ENCODE measurements at regions not wholly inside any gene's neighbourhood (a gene's known extent, or its start where the extent isn't known, plus 50 kb on each side); places are given as distances from the start of the nearest gene placed in this dataset.

DNA sequence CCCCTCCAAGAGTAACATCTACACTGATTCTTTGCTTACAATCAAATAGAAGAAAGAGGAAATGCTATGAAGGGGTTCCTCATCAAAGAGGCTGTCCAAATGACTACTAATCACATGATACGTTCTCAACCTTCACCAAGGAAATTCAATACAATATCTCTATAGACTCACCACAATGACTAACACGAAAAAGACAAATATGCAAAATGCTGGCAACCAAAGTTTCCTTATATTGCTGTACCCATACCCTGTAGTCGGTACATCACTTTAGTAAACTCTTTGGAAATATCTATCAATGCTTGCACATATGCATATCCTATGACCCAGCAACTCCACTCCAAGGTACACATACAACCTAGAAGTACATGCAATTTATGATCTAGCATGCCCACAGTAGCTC lies 1296.6 kb downstream of the AACS start (continued):
- TF ChIP-seq EZH2phosphoT487 (IDR thresholded peaks at IDR 0.05; ENCODE audit: unreplicated experiment) (no peak), POLR2AphosphoS5 (IDR thresholded peaks at IDR 0.05; ENCODE audit: low read depth) (no peak), NANOG (IDR thresholded peaks at IDR 0.05; ENCODE audit: borderline replicate concordance) (no peak)
- TF ChIP-seq, protein P1, sequence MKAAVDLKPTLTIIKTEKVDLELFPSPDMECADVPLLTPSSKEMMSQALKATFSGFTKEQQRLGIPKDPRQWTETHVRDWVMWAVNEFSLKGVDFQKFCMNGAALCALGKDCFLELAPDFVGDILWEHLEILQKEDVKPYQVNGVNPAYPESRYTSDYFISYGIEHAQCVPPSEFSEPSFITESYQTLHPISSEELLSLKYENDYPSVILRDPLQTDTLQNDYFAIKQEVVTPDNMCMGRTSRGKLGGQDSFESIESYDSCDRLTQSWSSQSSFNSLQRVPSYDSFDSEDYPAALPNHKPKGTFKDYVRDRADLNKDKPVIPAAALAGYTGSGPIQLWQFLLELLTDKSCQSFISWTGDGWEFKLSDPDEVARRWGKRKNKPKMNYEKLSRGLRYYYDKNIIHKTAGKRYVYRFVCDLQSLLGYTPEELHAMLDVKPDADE (IDR thresholded peaks at IDR 0.05) = no peak

DNA sequence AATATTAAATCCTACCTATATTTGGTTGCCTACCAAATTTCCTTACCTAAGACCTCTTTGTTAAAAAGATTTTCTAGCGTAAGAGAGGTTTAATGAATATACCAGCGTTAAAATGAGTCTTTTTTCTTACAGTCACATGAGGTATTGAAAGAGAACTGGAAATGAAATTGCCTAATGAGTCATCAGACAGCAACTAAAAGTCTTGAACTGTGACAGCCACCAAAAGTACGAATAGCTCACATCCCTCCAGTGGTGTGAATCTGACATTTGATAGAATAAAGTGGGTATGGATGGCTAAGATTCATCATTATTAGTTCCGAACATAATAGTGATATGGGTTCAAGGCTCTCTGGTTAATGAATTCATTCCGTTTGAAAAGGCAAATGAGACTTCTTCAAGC lies 1297.3 kb downstream of the AACS start:
- H3K9me2 ChIP-seq (ENCODE audit: insufficient read depth) = 0 out of 2 replicates have a peak, but pooled peaks cover 5% of the 10 kb centered on the region
- H3K36me3 ChIP-seq (ENCODE audit: insufficient read depth) = no peaks in the 10 kb centered on the region
- Mint-ChIP-seq H3K36me3 (ENCODE audit: low read depth) (peaks cover 32% of the 10 kb centered on the region), H3K27ac (no peak overlapping the region), H3K4me3 (no peak overlapping the region), H3K9me3 (peaks cover 96% of the 10 kb centered on the region), H3K4me1 (no peaks in the 10 kb centered on the region), H3K27me3 (ENCODE audit: insufficient read depth, low read depth, poor library complexity) (peaks cover 5% of the 10 kb centered on the region)
- no peak overlapping the region for H2AFZ ChIP-seq
- no peaks in the 10 kb centered on the region for H3F3A ChIP-seq (replicated peaks; ENCODE audit: low read depth)
- no peaks in the 10 kb centered on the region for H3K79me2 ChIP-seq (replicated peaks; ENCODE audit: insufficient read depth)
- no peak for DNase-seq (ENCODE audit: low spot score)
- no peak overlapping the region for H3K27ac ChIP-seq (ENCODE audit: low read depth)
- H3K27me3 ChIP-seq (ENCODE audit: insufficient read depth) = no peaks in the 10 kb centered on the region
- H3K4me1 ChIP-seq (ENCODE audit: insufficient read depth) = no peaks in the 10 kb centered on the region
- ATAC-seq = no peak
- TF ChIP-seq EZH2phosphoT487 (IDR thresholded peaks at IDR 0.05; ENCODE audit: unreplicated experiment) (no peak), NANOG (IDR thresholded peaks at IDR 0.05; ENCODE audit: borderline replicate concordance) (no peak), CREB1 (CRISPR knock-in tag; IDR thresholded peaks at IDR 0.05; ENCODE audit: low read depth) (no peak)
- no peaks in the 10 kb centered on the region for H4K20me1 ChIP-seq (replicated peaks; ENCODE audit: insufficient read depth)
- H3K4me3 ChIP-seq = no peak overlapping the region
- no peak overlapping the region for H3K4me2 ChIP-seq

DNA sequence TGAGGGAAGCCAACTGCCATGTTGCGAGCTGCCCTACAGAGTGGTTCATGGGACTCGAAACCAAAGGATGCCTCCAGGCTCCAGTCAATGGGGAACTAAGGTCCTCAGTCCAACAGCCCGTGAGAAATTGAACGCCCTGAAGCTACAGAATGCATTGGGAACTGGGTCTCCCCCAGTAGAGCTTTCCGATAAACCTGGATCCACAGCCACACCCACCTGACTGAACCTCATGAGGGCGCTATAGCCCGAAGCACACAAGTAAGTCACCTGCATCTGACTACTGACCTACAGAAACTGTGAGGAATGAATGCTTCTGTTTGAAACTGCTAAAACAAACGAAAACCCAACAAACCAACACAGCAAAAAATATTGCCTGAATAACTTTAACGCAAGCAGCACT lies 1297.7 kb downstream of the AACS start:
- Mint-ChIP-seq H3K36me3 (ENCODE audit: low read depth) (peaks cover 37% of the 10 kb centered on the region), H3K9me3 (peaks cover 98% of the 10 kb centered on the region)
- no peaks in the 10 kb centered on the region for H3K4me1 ChIP-seq (ENCODE audit: insufficient read depth)

More for the DNA sequence above, 1297.7 kb downstream of the AACS start:
- Histone ChIP-seq H3K79me2 (replicated peaks; ENCODE audit: insufficient read depth) (no peaks in the 10 kb centered on the region), H3K27ac (ENCODE audit: low read depth) (no peak overlapping the region), H3K36me3 (ENCODE audit: insufficient read depth) (no peaks in the 10 kb centered on the region), H3F3A (replicated peaks; ENCODE audit: low read depth) (no peaks in the 10 kb centered on the region), H3K4me3 (no peak overlapping the region), H4K20me1 (replicated peaks; ENCODE audit: insufficient read depth) (no peaks in the 10 kb centered on the region), H3K4me2 (no peak overlapping the region), H3K27me3 (ENCODE audit: insufficient read depth) (no peaks in the 10 kb centered on the region), H3K9me2 (ENCODE audit: insufficient read depth) (0 out of 2 replicates have a peak, but pooled peaks cover 5% of the 10 kb centered on the region), H2AFZ (no peak overlapping the region)
- ATAC-seq = no peak
- H3K4me3 Mint-ChIP-seq = no peak overlapping the region
- peak; percentile 66 for DNase-seq (ENCODE audit: low spot score)
- TF ChIP-seq CTCF (conservative IDR thresholded peaks at IDR 0.05; ENCODE audit: low read depth in 2 of 2) (peak; percentile 58 to 74), JUNB (IDR thresholded peaks at IDR 0.05; ENCODE audit: unreplicated experiment) (no peak), ZNF114 (CRISPR knock-in tag; IDR thresholded peaks at IDR 0.05) (no peak), STAT1 (IDR thresholded peaks at IDR 0.05; ENCODE audit: unreplicated experiment) (no peak), CREB1 (CRISPR knock-in tag; IDR thresholded peaks at IDR 0.05; ENCODE audit: low read depth) (no peak), REST (IDR thresholded peaks at IDR 0.05; ENCODE audit: unreplicated experiment) (no peak)
- TF ChIP-seq, protein P1 (IDR thresholded peaks at IDR 0.05) = no peak
- no peak overlapping the region for H3K27ac Mint-ChIP-seq
- H3K27me3 Mint-ChIP-seq (ENCODE audit: insufficient read depth, low read depth, poor library complexity) = peaks cover 5% of the 10 kb centered on the region
- no peaks in the 10 kb centered on the region for H3K4me1 Mint-ChIP-seq
